T-helper 2 cell treated with Interferon-gamma antibody and Interleukin-4, amounts not matched to agents 5 μg/mL and 100 μg/mL, for 36 hours (primary cell): ENCODE measurements at regions not wholly inside any gene's neighbourhood (a gene's known extent, or its start where the extent isn't known, plus 50 kb on each side); places are given as distances from the start of the nearest gene placed in this dataset.

Source experiments
- DNase-seq: peaks from one replicate; pipeline ENCODE4 v3.0.0; 2021; ENCODE audit warnings: low spot score
- H3K27ac Mint-ChIP-seq: one replicate; pipeline ENCODE4 v1.8.0; 2021; ENCODE audit warnings: mild to moderate bottlenecking, mixed read lengths
- H3K27me3 Mint-ChIP-seq: one replicate; pipeline ENCODE4 v1.8.0; 2021; ENCODE audit warnings: low read depth, mixed read lengths
- H3K36me3 Mint-ChIP-seq: one replicate; pipeline ENCODE4 v1.8.0; 2021; ENCODE audit warnings: low read depth, mixed read lengths
- H3K4me1 Mint-ChIP-seq: one replicate; pipeline ENCODE4 v1.8.0; 2021; ENCODE audit warnings: low read depth, mixed read lengths
- H3K4me3 Mint-ChIP-seq: one replicate; pipeline ENCODE4 v1.8.0; 2022; ENCODE audit warnings: mild to moderate bottlenecking, moderate library complexity, mixed read lengths
- H3K9me3 Mint-ChIP-seq: one replicate; pipeline ENCODE4 v1.8.0; 2021; ENCODE audit warnings: mixed read lengths

DNA sequence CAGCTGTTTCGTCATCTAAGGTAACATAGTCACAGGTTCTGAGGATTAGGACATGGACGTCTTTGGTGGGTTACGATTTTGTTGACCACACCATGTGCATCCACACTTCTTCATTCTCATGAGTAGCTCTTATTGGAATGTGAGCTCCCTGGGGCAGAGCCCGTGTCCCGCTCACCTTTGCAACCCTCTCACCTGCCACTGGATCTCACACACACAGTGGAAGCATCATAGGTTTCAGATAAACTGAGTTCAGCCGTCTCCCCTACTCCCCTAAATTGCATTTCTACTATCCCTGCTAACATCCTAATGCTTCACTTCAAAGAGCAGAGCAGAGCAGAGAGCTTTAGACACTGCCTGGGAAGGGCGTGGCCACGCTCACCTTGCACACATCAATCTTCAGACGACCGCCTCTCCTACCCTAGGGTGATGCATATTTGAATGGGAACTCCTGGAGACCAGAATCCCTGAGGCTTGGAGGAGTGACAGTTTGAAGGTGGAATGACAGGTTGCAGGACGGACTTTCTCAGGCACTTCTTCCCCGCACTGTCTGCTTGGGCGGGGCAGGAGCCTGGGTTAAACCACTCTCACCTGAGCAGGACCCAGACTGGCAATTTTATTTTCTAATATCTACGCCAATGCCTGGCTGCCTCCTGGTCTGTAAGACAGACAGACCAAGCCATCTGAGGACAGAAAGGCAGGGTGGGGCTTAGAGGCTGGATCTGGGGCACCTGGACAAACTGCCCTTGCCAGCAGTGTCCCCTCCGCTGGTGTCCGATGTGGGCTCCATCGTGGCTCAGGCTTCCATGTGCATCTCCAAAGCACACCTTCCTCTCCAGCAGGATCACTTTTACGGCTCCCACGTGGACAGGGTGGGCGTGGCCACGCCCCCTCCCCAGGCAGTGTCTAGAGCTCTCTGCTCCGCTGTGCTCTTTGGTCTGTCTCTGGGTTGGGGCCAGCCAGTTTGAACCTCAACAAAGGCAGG is 229.5 kb upstream of the COPS8 start:
- no peaks in the 10 kb centered on the region for H3K4me1 Mint-ChIP-seq
- H3K27me3 Mint-ChIP-seq, result no peaks in the 10 kb centered on the region
- H3K4me3 Mint-ChIP-seq, result no peak overlapping the region
- no peaks in the 10 kb centered on the region for H3K9me3 Mint-ChIP-seq
- H3K36me3 Mint-ChIP-seq, result no peaks in the 10 kb centered on the region
- H3K27ac Mint-ChIP-seq, result no peak overlapping the region
- DNase-seq, result no peak

DNA sequence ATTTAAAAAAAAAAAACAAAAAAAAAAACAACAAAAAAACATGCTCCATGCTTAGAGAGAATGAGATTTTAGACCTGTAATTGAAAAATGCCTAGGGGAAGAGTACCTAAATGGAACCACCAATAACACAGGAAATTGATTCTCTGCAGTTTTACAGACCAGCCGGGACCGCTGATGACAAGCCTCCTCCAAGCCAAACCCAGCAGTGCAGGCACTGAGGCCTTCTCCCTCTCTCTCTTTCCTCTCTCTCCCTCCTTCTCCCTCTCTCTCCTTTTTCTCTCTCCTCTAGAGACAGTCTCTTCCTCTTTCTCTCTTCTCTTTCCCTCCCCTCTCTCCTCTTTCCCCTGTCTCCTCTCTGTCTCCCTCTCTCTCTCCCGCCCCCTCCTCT is 228.8 kb upstream of the COPS8 start:
- no peaks in the 10 kb centered on the region for H3K4me1 Mint-ChIP-seq
- H3K4me3 Mint-ChIP-seq, result no peak overlapping the region
- no peak for DNase-seq
- H3K27me3 Mint-ChIP-seq, result no peaks in the 10 kb centered on the region
- H3K27ac Mint-ChIP-seq, result no peak overlapping the region
- no peaks in the 10 kb centered on the region for H3K9me3 Mint-ChIP-seq
- H3K36me3 Mint-ChIP-seq, result no peaks in the 10 kb centered on the region

DNA sequence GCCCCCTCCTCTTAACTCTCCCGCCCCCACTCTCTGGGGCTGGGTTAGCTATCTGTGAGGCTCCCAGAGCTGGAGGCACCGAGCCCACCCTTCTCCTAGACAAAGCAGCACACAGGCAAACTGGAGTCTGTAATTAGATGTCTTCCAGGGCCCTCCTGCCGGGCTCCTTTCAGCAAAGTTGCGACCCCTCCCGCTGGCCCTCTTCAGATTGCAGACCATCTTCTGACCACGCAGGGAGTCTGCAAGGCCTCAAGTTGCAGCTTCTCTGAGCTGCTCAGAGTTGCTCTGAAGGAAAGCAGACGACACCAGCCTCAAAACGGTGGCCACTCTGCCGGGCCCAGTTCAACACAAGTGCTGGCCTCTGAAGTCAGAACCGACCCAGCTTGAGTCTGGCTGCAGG is 228.4 kb upstream of the COPS8 start:
- H3K36me3 Mint-ChIP-seq, result no peaks in the 10 kb centered on the region
- no peaks in the 10 kb centered on the region for H3K9me3 Mint-ChIP-seq
- no peak for DNase-seq
- H3K27me3 Mint-ChIP-seq, result no peaks in the 10 kb centered on the region
- no peak overlapping the region for H3K27ac Mint-ChIP-seq
- H3K4me3 Mint-ChIP-seq, result no peak overlapping the region
- H3K4me1 Mint-ChIP-seq, result no peaks in the 10 kb centered on the region

DNA sequence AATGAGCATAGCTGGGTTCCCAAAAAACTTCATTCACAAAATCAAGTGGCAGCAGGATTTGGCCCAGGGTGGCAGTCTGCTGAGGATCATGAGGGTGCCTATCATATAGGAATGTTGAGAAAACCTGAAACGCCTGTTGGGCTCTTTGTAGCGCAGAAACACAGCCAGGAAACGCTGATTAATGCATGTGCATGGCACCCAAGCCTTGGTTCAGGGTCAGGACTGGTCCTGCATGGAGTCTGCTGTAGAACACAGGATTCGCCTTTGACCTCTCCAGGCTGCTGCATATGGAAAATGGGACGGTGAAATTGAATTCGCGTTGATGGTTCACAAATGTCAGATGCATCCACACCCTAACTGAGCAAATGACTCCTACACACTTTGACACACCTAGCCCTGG is 227.9 kb upstream of the COPS8 start:
- DNase-seq, result no peak
- H3K27ac Mint-ChIP-seq, result no peak overlapping the region

DNA sequence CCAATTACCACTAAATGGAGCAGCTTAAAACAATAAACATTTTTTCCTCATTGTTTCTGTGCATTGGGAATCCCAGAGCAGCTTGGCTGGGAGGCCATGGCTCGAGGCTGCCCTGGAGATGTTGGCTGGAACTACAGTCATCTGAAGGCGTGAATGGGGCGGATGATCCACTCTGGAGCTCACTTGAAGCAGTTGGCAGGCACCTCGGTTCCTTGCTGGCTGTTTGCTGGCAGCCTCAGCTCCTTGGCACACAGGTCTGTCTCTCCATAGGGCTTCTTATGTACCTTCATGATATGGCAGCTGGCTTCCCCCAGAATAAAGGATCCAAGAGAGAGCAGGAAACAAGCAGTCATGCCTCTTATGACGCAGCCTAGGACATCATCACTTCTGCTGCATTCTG is 227.0 kb upstream of the COPS8 start:
- H3K36me3 Mint-ChIP-seq, result no peaks in the 10 kb centered on the region
- H3K4me3 Mint-ChIP-seq, result no peak overlapping the region
- H3K9me3 Mint-ChIP-seq, result no peaks in the 10 kb centered on the region
- no peak for DNase-seq
- no peaks in the 10 kb centered on the region for H3K27me3 Mint-ChIP-seq
- no peak overlapping the region for H3K27ac Mint-ChIP-seq
- no peaks in the 10 kb centered on the region for H3K4me1 Mint-ChIP-seq

More for the DNA sequence above, 227.9 kb upstream of the COPS8 start:
- H3K27me3 Mint-ChIP-seq, result no peaks in the 10 kb centered on the region
- no peaks in the 10 kb centered on the region for H3K9me3 Mint-ChIP-seq
- no peaks in the 10 kb centered on the region for H3K4me1 Mint-ChIP-seq
- no peak overlapping the region for H3K4me3 Mint-ChIP-seq
- no peaks in the 10 kb centered on the region for H3K36me3 Mint-ChIP-seq

DNA sequence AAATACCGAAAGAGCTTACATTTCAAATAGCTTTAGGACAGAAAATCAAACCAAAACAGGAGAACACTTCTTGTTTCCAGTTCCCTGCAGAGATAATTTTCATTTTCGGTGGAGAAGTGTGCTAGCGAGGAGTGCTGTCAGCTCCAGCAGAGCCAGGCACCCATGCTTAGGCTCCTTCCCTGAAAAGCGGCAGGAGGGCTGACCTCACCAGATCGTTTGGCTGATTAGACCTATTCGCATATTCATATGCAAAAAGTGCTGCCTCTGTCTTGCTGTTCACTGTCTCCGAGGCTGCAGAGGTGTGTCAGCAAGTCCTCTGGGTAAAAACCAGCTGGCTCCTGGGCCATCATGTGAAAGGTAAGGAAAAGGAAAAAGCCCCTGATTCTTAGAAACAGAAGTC is 225.8 kb upstream of the COPS8 start:
- H3K27ac Mint-ChIP-seq, result no peak overlapping the region
- no peaks in the 10 kb centered on the region for H3K27me3 Mint-ChIP-seq
- no peaks in the 10 kb centered on the region for H3K9me3 Mint-ChIP-seq
- no peaks in the 10 kb centered on the region for H3K4me1 Mint-ChIP-seq
- H3K4me3 Mint-ChIP-seq, result no peak overlapping the region
- no peaks in the 10 kb centered on the region for H3K36me3 Mint-ChIP-seq
- no peak for DNase-seq

DNA sequence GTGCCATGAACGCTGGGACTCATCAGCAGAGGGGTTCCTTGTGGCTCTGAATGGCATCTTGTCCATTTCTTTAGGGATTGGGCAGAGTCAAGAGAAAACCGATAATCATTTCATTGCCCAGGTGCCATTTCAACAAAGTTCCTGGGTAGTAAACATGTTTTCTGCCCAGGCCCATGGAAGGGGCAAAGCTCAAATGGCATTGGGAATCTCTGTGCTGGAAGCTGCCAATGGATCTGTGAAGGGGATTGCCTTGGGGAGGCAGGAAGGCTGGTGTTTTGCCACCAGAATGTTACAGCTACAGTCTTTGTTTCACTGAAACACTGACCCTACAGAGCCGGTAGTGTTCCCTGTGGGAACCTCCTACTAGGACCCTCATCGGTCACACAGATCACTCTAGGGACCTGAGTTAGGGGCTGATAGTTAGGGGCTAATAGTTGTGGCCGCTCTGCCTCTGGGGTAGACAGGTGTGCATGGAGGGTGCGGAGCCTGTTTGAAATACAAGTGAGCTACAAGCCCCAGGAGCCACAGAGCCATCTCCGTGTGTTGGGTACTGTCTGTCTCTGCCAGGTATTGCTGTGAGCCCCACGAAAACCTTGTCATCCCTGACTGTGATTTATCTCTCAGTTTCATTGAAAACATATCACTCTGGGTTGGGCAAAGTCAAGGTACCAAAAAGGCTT is 224.4 kb upstream of the COPS8 start:
- H3K4me1 Mint-ChIP-seq, result no peaks in the 10 kb centered on the region
- H3K27ac Mint-ChIP-seq, result no peak overlapping the region

DNA sequence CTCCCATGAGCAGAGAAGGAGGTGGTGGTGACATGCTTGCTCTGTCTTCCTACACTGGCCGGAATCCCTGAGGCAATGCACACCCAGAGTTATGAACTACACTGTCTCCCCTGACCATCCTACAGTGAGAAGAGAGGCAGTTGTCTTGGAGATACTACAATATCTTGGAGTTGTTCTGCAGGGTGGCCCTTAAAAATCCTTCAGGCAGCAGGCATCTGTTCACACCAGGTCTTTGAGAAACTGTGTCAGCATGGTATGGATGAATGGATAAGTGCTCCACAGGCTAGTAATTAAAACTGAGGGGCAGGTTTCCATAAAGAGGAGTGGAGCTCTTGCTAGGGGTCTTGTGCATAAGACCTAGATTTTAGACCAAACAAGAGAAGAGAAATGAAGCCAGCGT is 223.7 kb upstream of the COPS8 start:
- H3K4me3 Mint-ChIP-seq, result no peak overlapping the region
- H3K27me3 Mint-ChIP-seq, result no peaks in the 10 kb centered on the region
- H3K9me3 Mint-ChIP-seq, result no peaks in the 10 kb centered on the region
- H3K4me1 Mint-ChIP-seq, result no peaks in the 10 kb centered on the region
- no peak overlapping the region for H3K27ac Mint-ChIP-seq
- no peak for DNase-seq
- no peaks in the 10 kb centered on the region for H3K36me3 Mint-ChIP-seq

More for the DNA sequence above, 224.4 kb upstream of the COPS8 start:
- Mint-ChIP-seq H3K9me3 (no peaks in the 10 kb centered on the region), H3K27me3 (no peaks in the 10 kb centered on the region), H3K4me3 (no peak overlapping the region), H3K36me3 (no peaks in the 10 kb centered on the region)
- DNase-seq, result no peak

DNA sequence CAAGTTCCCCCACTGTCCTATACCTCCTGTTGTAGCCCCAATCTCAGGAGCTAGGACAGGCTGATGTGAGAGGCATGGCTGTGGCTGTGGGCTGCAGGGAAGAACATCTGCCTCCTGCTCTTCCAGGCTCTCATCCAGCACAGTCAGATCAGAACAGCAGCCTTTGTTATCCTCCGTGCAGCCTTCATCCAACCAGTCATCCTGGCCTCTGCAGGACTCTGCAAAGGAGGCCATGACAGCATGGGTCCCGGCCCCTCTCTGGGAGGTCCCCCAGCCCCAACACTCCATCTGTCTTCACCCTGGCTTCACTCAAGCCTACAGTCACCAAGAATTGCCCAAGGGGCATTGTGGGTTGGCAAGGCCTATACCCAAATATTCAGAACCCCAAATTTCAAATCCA is 223.2 kb upstream of the COPS8 start:
- H3K36me3 Mint-ChIP-seq, result no peaks in the 10 kb centered on the region
- no peak overlapping the region for H3K4me3 Mint-ChIP-seq
- no peak for DNase-seq
- no peaks in the 10 kb centered on the region for H3K9me3 Mint-ChIP-seq
- H3K27me3 Mint-ChIP-seq, result no peaks in the 10 kb centered on the region
- no peak overlapping the region for H3K27ac Mint-ChIP-seq
- no peaks in the 10 kb centered on the region for H3K4me1 Mint-ChIP-seq

DNA sequence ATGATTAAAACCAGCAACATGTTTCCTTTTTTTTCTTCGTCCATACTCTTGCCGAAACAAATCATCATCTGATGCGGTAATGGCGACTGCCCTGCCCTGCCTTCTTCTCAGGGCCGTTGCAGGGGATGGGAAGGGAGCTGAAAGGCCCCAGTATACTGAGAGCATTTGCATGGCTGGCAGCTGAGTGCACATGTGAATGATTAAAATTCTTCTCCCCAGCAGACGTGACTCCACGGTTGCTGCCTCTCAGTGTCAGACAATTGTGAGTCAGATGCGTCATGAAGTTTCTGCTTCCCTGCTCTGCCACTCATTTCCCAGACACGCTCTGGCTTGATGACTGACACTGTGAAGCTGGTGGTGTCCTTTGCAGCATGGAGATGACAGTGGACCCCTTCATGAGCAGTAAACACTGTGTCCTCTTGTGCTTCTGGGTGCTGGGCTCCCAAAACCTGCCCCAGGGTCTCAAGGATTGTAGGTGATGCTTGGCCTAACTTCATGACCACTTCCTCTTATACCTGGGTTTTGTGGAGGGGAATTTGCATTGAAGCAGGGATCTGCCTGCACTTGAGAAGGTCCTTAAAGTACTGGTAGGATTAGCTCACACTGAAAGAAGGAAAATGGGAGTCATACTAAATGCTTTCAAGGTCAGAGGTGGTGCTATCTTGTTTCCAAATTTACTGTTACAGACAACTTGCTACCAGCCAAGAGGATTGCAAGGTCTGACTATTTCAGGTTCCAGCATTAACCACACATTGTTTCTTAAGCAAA is 222.5 kb upstream of the COPS8 start:
- Mint-ChIP-seq H3K27me3 (no peaks in the 10 kb centered on the region), H3K9me3 (no peaks in the 10 kb centered on the region), H3K36me3 (no peaks in the 10 kb centered on the region), H3K4me3 (no peak overlapping the region), H3K4me1 (no peaks in the 10 kb centered on the region), H3K27ac (no peak overlapping the region)
- DNase-seq, result no peak

DNA sequence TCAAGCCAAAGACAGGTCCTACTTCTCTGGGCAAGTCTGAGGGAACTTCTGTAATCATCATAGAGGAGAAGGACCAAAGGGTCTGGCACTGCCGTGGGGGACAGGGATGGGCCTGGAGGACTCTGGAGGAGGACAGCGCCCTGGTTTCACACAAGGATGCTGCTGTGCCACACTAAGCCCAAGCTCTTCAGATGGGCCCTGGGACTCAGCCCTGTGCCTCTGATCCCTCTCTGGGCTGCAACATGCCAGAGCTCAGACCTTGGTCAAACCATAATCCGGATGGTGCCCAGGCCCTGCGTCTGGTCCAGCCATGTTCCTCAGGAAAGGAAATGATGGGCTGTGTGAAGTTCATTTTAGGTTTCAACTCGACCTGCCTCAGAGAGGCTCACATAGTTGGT is 222.0 kb upstream of the COPS8 start:
- Mint-ChIP-seq H3K27me3 (no peaks in the 10 kb centered on the region), H3K36me3 (no peaks in the 10 kb centered on the region), H3K9me3 (no peaks in the 10 kb centered on the region), H3K27ac (no peak overlapping the region), H3K4me3 (no peak overlapping the region), H3K4me1 (no peaks in the 10 kb centered on the region)
- no peak for DNase-seq

DNA sequence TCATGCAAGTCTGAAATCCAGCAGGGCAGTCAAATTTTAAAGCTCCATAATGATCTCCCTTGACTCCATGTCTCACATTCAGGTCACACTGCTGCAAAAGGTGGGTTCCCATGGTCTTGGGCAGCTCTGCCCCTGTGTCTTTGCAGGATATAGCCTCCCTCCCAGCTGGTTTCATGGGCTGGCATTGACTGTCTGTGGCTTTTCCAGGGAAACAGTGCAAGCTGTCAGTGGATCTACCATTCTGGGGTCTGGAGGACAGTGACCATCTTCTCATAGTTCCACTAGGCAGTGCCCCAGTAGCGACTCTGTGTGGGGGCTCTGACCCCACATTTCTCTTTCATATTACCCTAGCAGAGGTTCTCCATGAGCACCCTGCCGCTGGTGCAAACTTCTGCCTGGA is 220.6 kb upstream of the COPS8 start:
- no peak overlapping the region for H3K27ac Mint-ChIP-seq
- peaks cover under 1% of the 10 kb centered on the region for H3K27me3 Mint-ChIP-seq
- no peaks in the 10 kb centered on the region for H3K9me3 Mint-ChIP-seq
- no peak overlapping the region for H3K4me3 Mint-ChIP-seq
- no peaks in the 10 kb centered on the region for H3K36me3 Mint-ChIP-seq
- no peaks in the 10 kb centered on the region for H3K4me1 Mint-ChIP-seq
- DNase-seq, result no peak

DNA sequence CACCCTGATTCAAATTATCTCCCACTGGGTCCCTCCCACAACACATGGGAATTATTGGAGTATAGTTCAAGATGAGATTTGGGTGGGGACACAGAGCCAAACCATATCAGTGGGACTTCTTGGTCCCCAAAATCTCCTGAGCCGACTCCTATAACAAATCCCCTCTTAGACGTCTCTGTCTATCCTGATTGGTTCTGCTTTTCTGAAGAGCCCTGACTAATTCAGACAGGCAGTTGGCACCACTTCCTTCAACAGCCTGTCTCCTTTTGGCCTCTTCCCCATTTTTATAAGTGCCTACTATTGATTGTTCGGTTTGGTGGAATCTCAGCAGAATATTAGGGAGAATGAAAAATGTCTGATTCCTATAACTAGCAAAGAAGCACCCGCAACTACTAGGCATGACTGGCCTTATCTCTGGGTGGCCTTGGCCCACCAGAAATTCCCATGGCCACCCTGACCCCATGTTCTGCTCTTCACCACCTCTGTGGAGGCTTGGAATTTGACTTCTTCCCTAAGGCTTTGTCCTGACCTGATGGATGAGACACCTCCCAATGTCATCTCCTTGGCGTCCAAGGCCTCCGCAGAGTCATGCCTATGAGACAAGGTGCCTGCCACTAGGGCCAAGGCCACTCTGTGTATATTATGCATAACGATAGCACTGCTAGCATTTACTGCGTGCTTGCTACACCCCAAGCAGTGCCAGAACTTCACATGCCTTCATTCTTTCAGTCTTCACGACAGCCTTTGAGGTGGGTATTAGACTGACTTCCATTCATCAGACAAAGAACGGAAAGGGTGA is 218.9 kb upstream of the COPS8 start:
- no peak overlapping the region for H3K4me3 Mint-ChIP-seq
- H3K4me1 Mint-ChIP-seq, result peaks cover 4% of the 10 kb centered on the region
- DNase-seq, result no peak
- H3K36me3 Mint-ChIP-seq, result no peaks in the 10 kb centered on the region
- H3K27me3 Mint-ChIP-seq, result peaks cover 7% of the 10 kb centered on the region
- no peak overlapping the region for H3K27ac Mint-ChIP-seq
- no peaks in the 10 kb centered on the region for H3K9me3 Mint-ChIP-seq
